ENCODE measurements at regions not wholly inside any gene's neighbourhood (a gene's known extent, or its start where the extent isn't known, plus 50 kb on each side); places are given as distances from the start of the nearest gene placed in this dataset.
"Not testable (repeated sequence)": the region's sequence is repeated elsewhere in the genome, so short reads cannot be mapped to it uniquely, and the experiment has no call there.

DNA sequence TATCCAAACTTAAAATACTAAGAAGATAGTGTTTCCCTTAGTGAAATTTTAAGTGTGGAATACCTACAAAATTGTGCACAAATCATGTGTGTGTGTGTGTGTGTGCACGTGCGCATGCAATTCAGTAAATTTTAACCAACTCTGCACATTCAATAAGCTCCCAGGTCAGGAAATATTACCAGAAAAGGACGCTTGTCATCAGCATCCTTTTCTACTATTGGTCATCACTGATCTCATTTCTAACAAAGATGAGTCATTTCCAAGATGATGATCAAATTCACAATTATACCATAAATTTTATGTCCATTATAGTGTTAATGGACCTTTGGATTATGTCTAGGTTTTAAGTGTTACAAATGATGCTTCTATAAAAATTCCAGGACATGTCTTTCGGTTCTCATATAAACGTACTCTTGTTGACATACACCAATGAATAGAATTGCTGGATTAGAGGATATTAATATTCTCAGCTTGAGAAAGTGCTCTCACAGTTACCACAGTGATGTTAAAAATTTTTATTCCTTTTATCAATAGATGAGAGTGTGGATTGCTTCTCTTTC, 560.9 kb upstream of the AGA start:
- Histone ChIP-seq H3K27me3 (no peaks in the 10 kb centered on the region), H3K27ac (no peak overlapping the region), H3K4me3 (no peak overlapping the region), H3K4me1 (no peaks in the 10 kb centered on the region), H3K36me3 (no peaks in the 10 kb centered on the region), H3K9me3 (peaks cover 0 to 28% (median 5%) of the 10 kb centered on the region in 11 donors)
- DNase-seq (no peak), ATAC-seq (no peak)
- no peak for TF ChIP-seq CTCF (IDR thresholded peaks at IDR 0.05)
- intact Hi-C loops (cut with DNase I): no loop called here
- 79 to 86% methylated on average over 5 of the region's 5 CpGs for WGBS, 2 donors

- Histone ChIP-seq H3K4me1 (no peaks in the 10 kb centered on the region), H3K9me3 (peaks cover 0 to 27% (median 5%) of the 10 kb centered on the region in 11 donors), H3K4me3 (no peak overlapping the region), H3K36me3 (no peaks in the 10 kb centered on the region), H3K27ac (no peak overlapping the region), H3K27me3 (no peaks in the 10 kb centered on the region)
- no peak for TF ChIP-seq CTCF (IDR thresholded peaks at IDR 0.05)
- no peak for DNase-seq
- no peak for ATAC-seq
- 66 to 72% methylated on average over 3 of the region's 3 CpGs for WGBS, 2 donors
- intact Hi-C loops (cut with DNase I): no loop called here
Measured at GRCh38 chr4:178010596-178010995, 568.4 kb upstream of the AGA start.

DNA sequence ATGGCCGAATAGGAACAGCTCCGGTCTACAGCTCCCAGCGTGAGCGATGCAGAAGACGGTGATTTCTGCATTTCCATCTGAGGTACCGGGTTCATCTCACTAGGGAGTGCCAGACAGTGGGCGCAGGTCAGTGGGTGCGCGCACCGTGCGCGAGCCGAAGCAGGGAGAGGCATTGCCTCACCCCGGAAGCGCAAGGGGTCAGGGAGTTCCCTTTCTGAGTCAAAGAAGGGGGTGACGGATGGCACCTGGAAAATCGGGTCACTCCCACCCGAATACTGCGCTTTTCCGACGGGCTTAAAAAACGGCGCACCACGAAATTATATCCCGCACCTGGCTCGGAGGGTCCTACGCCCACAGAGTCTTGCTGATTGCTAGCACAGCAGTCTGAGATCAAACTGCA, 572.8 kb upstream of the AGA start:
- H3K27ac ChIP-seq; H3K27me3 ChIP-seq; H3K9me3 ChIP-seq; DNase-seq; H3K4me3 ChIP-seq; intact Hi-C loops (cut with DNase I); H3K4me1 ChIP-seq; ATAC-seq; H3K36me3 ChIP-seq: not testable (repeated sequence)
- WGBS, 2 donors: 91 to 96% methylated on average over 26 of the region's 27 CpGs

- 10 to 12% methylated on average over 3 of the region's 3 CpGs for WGBS, 2 donors
- no peak for TF ChIP-seq CTCF (IDR thresholded peaks at IDR 0.05)
- ATAC-seq (peak in 6 of 8 donors; percentile 37 to 90 (median 75)), DNase-seq (no peak)
- H3K9me3 ChIP-seq: peaks cover 0 to 8% (median 0%) of the 10 kb centered on the region in 11 donors
- H3K36me3 ChIP-seq: no peaks in the 10 kb centered on the region
- peaks cover 0 to 29% (median 3%) of the 10 kb centered on the region in 9 donors for H3K4me1 ChIP-seq
- intact Hi-C loops (cut with DNase I): loop anchor here in 1 of 10 donors (10.0 kb wide), 1 partner anchor 278 kb away; no protein-coding TSS in a partner anchor
- no peak overlapping the region for H3K4me3 ChIP-seq
- H3K27ac ChIP-seq: peak overlapping the region in 3 of 10 donors; percentile 5 to 63 (median 17)
- H3K27me3 ChIP-seq: no peaks in the 10 kb centered on the region
Measured at GRCh38 chr4:178026999-178027398, 584.8 kb upstream of the AGA start.

GRCh38 chr4:178027796-178028195, 585.6 kb upstream of the AGA start:
- 39 to 46% methylated on average over 3 of the region's 3 CpGs for WGBS, 2 donors
- no peak for TF ChIP-seq CTCF (IDR thresholded peaks at IDR 0.05)
- Histone ChIP-seq H3K27ac (peak overlapping the region in 1 of 10 donors; percentile 5), H3K36me3 (no peaks in the 10 kb centered on the region), H3K4me1 (peaks cover 0 to 29% (median 3%) of the 10 kb centered on the region in 9 donors), H3K4me3 (no peak overlapping the region), H3K27me3 (no peaks in the 10 kb centered on the region), H3K9me3 (peaks cover 0 to 8% (median 0%) of the 10 kb centered on the region in 11 donors)
- ATAC-seq (peak in 5 of 8 donors; percentile 20 to 74 (median 51)), DNase-seq (no peak)
- intact Hi-C loops (cut with DNase I): loop anchor here in 1 of 10 donors (2.0 to 10.0 kb wide), 2 partner anchors 21 to 277 kb away; no protein-coding TSS in a partner anchor
